HFFc6 (cell line): ENCODE measurements at regions not wholly inside any gene's neighbourhood (a gene's known extent, or its start where the extent isn't known, plus 50 kb on each side); places are given as distances from the start of the nearest gene placed in this dataset.

Source experiments
- DNase-seq: peaks from one replicate; pipeline ENCODE4 v3.0.0-alpha.2; 2018
- H3K27ac Mint-ChIP-seq: 2 replicates; pipeline ENCODE4 v1.8.0; 2020; ENCODE audit warnings: mild to moderate bottlenecking, mixed read lengths
- H3K27me3 Mint-ChIP-seq: 2 replicates; pipeline ENCODE4 v1.8.0; 2021; ENCODE audit warnings: mild to moderate bottlenecking, moderate library complexity, mixed read lengths; ENCODE audit not compliant: insufficient read depth
- H3K36me3 Mint-ChIP-seq: 2 replicates; pipeline ENCODE4 v1.8.0; 2021; ENCODE audit warnings: low read depth, mixed read lengths
- H3K4me1 Mint-ChIP-seq: 2 replicates; pipeline ENCODE4 v1.8.0; 2020; ENCODE audit warnings: low read depth, mixed read lengths
- H3K4me3 Mint-ChIP-seq: 2 replicates; pipeline ENCODE4 v1.8.0; 2020; ENCODE audit warnings: mild to moderate bottlenecking, moderate library complexity, mixed read lengths
- H3K9me3 Mint-ChIP-seq: 2 replicates; pipeline ENCODE4 v1.8.0; 2020; ENCODE audit warnings: mild to moderate bottlenecking, mixed read lengths
- TF ChIP-seq, protein P1 (sequence below): fragments of 200-600 bp; sonication (generic); IDR thresholded peaks from 2 replicates; pipeline ENCODE4 v1.5.0; 2021; ENCODE audit warnings: antibody characterized with exemption, mild to moderate bottlenecking

DNA sequence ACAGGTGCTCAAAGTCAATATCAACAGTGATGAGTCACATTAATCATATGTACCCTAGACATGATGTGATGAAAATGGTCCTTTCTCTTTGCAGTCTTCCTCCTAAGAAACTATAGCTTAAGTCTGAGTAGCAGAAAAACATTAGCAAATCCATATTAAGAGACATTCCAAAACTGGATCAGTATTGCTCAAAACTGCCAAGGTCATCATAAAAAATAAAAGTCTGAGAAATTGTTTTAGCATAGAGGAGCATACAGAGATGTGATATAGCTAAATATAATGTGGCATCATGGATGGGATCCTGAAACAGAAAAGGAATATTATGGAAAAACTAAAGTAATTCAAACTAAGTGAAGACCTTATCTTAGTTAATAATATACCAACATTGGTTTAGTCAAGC, 1316.1 kb downstream of the SUCLG1 start:
- no peak for DNase-seq
- H3K4me3 Mint-ChIP-seq: no peak overlapping the region
- H3K27ac Mint-ChIP-seq: no peak overlapping the region
- peaks cover 10% of the 10 kb centered on the region; the same call in 1 of the 2 replicates for H3K4me1 Mint-ChIP-seq
- no peaks in the 10 kb centered on the region; the same call in 1 of the 2 replicates for H3K27me3 Mint-ChIP-seq
- H3K36me3 Mint-ChIP-seq: no peaks in the 10 kb centered on the region
- TF ChIP-seq, protein P1, sequence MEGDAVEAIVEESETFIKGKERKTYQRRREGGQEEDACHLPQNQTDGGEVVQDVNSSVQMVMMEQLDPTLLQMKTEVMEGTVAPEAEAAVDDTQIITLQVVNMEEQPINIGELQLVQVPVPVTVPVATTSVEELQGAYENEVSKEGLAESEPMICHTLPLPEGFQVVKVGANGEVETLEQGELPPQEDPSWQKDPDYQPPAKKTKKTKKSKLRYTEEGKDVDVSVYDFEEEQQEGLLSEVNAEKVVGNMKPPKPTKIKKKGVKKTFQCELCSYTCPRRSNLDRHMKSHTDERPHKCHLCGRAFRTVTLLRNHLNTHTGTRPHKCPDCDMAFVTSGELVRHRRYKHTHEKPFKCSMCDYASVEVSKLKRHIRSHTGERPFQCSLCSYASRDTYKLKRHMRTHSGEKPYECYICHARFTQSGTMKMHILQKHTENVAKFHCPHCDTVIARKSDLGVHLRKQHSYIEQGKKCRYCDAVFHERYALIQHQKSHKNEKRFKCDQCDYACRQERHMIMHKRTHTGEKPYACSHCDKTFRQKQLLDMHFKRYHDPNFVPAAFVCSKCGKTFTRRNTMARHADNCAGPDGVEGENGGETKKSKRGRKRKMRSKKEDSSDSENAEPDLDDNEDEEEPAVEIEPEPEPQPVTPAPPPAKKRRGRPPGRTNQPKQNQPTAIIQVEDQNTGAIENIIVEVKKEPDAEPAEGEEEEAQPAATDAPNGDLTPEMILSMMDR: no peak
- H3K9me3 Mint-ChIP-seq: no peaks in the 10 kb centered on the region

DNA sequence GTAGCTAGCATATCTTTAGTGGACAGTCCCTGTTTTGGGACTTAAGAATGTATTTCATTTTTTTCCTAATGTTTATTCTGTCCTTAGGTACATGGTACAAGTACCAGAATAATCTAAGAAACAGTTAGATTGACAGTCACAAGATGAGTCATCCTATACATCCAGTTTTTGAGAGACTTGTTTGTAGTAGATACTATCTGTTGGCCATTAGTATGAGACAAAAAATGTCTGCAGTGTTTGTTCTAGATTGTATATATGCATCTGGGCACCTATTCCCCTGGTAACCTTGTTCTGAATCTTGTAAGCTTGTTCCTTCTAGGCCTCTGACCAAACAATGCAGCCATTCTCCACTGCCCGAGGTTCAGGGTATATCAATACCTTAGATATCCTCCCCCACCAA, 1343.5 kb downstream of the SUCLG1 start:
- no peaks in the 10 kb centered on the region for H3K36me3 Mint-ChIP-seq
- no peak for DNase-seq
- H3K27me3 Mint-ChIP-seq: no peaks in the 10 kb centered on the region

DNA sequence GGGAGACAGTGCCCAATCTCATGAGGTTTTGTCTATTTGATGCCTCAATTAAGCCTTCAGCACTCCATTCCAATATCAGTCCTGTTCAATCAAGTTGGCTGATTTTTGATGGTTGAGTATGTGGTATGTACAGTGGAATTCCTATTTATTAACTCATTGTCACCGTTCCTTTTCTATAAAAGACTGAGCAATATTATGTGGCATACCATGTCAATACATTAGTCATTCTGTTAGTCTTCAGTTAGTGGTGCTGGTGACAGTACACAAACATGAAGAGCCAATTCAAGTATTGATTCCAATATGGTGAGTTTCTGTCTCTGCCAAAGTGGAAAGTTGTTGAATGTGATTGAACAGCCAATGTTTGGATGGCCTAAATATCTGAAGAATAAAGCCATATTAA, 1343.9 kb downstream of the SUCLG1 start:
- Mint-ChIP-seq H3K36me3 (0 out of 2 replicates have a peak, but pooled peaks cover 4% of the 10 kb centered on the region), H3K27ac (no peak overlapping the region), H3K4me1 (peaks cover 29% of the 10 kb centered on the region), H3K9me3 (no peaks in the 10 kb centered on the region), H3K4me3 (no peak overlapping the region), H3K27me3 (no peaks in the 10 kb centered on the region)
- DNase-seq: no peak
- TF ChIP-seq, protein P1: no peak

More for the DNA sequence above, 1343.5 kb downstream of the SUCLG1 start:
- TF ChIP-seq, protein P1: no peak
- peaks cover 24% of the 10 kb centered on the region for H3K4me1 Mint-ChIP-seq
- H3K9me3 Mint-ChIP-seq: no peaks in the 10 kb centered on the region
- no peak overlapping the region for H3K4me3 Mint-ChIP-seq
- H3K27ac Mint-ChIP-seq: no peak overlapping the region

DNA sequence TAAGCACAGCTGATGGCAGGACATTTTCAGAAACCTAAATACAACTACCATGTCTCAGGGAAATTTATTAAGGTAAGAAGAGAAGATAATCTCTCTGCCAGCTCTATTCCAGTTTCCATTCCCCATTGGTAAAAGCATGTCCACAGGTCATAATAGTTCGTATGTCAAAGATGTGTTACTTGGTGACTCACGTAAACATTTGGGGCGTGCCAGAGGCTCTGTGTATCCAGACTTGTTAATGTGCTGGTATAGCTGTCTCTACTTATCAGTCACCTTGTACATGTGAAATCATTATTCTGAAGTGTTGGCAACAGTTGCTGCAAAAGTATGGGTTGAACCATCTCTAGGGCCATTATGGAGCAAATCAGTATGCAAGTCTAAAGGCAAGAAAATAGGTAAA, 1345.1 kb downstream of the SUCLG1 start:
- Mint-ChIP-seq H3K9me3 (no peaks in the 10 kb centered on the region), H3K4me3 (no peak overlapping the region), H3K27me3 (no peaks in the 10 kb centered on the region), H3K36me3 (0 out of 2 replicates have a peak, but pooled peaks cover 6% of the 10 kb centered on the region), H3K27ac (no peak overlapping the region), H3K4me1 (peaks cover 39% of the 10 kb centered on the region)
- TF ChIP-seq, protein P1: no peak
- DNase-seq: no peak

DNA sequence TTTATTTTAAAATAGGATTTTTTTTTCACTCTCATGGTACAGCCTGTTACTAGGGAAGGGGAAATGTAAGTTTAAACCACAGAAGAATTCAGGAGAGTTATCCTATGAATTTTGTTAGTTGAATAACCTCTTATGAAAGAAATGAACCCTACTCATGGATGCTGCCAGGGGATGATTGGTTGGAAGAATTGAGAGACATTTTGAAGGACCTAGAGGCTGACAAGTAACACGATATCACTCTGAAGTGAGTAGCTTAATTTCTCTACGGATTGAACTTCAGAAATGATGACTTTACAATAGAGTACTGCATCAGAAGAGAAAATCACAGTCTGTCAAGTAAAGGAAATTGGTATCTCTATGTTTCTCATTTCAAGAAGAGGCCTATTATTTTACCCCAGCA, 1346.2 kb downstream of the SUCLG1 start:
- Mint-ChIP-seq H3K36me3 (0 out of 2 replicates have a peak, but pooled peaks cover 6% of the 10 kb centered on the region), H3K27ac (no peak overlapping the region), H3K4me3 (no peak overlapping the region), H3K4me1 (peaks cover 44% of the 10 kb centered on the region), H3K27me3 (no peaks in the 10 kb centered on the region), H3K9me3 (no peaks in the 10 kb centered on the region)
- DNase-seq: no peak
- TF ChIP-seq, protein P1: no peak

DNA sequence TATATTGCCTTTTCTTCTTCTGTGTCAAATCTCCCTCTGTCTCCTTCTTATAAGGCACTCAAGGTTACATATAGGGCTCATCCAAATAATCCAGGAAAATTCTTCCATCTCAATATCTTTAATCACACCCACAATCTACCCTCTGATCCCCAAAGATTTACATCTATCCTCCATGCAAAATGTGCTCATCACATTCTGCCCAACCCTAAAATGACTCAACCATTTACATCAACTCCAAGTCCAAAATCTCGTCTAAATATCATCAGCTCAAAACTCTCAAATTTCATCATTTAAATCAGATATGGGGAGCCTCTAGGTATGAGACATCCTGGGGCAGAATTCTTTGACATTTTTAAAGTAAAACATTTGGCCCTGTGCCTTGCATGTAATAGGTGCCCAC, 1349.8 kb downstream of the SUCLG1 start:
- H3K4me3 Mint-ChIP-seq: no peak overlapping the region
- peak; percentile 56 for DNase-seq

More for the DNA sequence above, 1349.8 kb downstream of the SUCLG1 start:
- TF ChIP-seq, protein P1: no peak
- Mint-ChIP-seq H3K27ac (peak overlapping the region; percentile 22; the same call in 1 of the 2 replicates), H3K4me1 (peaks cover 57% of the 10 kb centered on the region), H3K36me3 (0 out of 2 replicates have a peak, but pooled peaks cover 6% of the 10 kb centered on the region), H3K9me3 (no peaks in the 10 kb centered on the region), H3K27me3 (no peaks in the 10 kb centered on the region)
